GM19438 (cell line): ENCODE measurements at regions not wholly inside any gene's neighbourhood (a gene's known extent, or its start where the extent isn't known, plus 50 kb on each side); places are given as distances from the start of the nearest gene placed in this dataset.

Experiments used
- ATAC-seq: cut with Tn5 transposase; IDR thresholded peaks from one replicate; pipeline ENCODE4 v1.9.1; 2021; ENCODE audit warnings: low read depth; ENCODE audit not compliant: unreplicated experiment

DNA sequence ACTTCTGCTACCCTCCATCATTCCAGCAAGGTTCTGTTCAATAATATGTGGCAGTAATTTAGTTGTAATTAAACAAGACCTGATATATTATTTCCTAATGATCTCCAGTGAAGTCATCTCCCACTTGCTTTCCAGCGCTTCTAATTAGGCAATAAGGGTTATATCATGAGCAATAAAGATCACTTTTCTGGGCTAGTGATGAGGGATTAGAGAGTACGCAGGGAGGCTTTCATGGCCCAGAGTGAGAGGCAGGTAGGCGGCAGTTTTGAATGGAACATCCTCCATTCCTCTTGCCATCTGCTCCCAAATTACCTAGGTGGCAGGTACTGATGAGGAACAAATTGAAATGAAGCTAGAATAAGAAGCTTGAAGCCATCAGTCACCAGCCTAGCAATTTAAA, 358.1 kb upstream of the SYT4 start:
- ATAC-seq = no peak

DNA sequence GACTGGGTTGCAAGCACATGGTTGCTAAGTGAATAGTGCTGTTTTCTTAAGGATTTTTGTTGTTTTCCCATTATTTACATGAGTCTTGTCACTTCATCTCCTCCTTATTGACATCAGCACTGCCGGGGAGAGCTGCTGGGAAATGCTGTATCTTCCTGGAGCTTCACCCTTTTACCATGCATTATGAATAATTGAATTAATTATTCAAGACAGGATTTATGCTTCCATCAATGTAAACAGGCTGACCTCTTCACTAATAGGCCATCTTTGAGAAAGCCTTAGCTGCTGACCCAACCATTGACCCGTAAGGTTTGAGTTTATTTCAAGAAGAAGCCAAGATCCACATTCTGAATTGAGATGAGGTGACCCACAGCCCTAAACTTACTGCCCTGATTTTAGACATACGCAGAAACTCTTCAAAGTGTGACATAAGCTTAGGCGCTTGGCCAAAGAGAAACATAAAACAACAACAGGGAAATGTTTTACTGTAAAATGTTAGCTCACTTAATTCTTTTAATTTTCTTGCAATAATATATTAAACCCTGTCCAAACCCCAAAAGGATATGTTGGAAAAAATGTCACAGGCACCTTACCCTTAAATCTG, 365.5 kb upstream of the SYT4 start:
- ATAC-seq = no peak

DNA sequence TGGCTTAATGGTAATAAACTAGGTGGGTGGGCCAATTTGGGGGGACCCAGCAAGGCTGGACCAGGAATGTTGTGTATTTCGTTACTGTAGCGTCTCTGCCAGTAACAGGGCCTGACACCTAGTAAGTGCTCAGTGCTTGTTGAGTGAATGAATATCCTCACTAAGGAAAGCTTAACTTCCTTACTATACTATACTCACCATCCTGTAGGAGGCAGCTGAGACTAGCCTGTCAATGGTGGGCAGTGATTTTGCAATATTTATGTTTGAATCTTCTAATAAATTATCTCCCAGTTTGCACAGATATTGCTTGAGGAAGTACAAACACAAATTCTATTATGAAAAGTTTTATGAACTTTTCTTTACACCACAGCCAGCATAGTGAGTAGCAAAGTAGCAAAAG, 370.7 kb upstream of the SYT4 start:
- no peak for ATAC-seq

DNA sequence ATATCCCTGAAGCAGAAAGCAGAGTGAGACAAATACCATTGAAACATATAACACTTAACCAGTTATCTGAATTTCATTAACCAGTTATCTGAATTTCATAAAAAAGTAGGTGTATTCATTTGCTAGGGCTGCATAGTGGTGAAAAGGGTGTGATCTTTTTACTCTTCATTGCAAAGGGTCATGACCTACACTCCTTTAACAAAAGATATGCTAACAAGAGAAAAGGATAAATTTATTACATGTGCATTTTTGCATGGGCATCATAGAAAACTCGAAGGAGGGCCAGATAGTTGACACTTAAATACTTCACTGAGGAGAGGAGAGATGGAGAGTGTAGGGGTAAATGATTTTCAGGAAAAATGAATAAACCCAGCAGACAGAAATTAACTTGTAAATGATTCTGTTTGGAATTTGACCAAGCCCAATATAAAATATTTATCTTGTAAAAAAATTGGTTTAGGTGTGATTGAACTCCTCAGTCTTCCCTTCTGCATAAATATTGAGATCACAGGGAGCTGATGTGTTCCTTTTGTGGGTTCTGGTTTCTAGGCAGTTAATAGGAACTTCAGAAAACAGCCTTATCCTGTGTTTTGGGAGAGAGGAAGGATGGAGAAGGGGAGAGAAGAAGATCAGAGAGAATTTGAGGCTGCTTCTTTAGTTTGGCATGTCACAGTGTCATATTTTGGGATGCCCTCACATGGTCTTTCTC, 372.5 kb upstream of the SYT4 start:
- ATAC-seq = no peak

DNA sequence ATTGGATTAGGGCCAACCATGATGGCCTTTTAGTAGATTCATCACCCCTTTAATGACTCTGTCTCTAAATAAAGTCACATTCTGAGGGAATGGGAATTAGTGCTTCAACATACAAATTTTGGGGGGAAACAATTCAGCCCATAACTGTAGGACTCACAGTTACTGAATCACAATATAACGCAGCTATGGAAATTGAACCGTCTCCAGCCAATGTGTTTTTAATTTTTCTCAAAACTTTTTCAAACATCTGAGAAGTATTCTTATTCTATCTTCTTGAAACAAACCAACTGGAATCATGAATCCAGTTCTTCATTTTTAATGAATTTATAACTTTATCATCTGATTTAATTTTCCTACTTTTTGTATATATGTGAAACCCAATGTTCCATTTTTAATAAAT, 373.1 kb upstream of the SYT4 start:
- no peak for ATAC-seq

DNA sequence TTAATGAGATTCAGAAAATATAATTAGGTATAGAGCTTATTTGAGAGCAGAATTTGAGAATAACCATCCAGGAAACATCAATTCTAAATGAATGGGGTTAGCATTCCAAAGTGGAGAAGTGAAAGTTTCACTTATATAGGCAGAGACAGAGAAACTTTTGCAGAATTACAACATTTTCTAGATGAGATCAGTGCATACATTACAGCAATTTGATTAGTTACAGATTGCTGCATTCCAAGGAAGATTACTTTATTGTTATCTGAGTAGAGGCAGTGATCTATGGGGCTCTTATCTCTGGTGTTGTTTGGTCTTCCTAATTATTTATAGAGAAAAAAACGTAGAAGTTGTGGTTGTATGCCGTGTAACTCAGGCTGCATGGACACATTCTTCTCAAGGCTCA, 373.8 kb upstream of the SYT4 start:
- no peak for ATAC-seq

DNA sequence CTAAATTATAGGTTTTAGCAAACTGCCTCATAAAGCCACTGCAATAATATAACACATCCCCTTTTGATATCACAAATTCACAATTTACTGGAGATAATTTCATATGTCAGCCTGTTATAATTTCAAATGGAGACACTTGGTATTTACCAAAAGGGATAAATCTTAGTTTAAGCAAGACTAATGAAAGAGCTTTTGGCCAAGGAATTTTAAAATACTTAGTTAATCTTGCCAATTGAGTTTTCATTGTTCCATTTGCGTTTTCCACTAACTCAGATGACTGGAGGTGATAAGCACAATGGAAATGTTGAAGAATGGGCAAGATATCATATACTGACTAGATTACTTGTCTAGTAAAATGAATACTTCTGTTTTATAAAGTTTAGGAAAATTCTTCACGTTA, 379.3 kb upstream of the SYT4 start:
- no peak for ATAC-seq

DNA sequence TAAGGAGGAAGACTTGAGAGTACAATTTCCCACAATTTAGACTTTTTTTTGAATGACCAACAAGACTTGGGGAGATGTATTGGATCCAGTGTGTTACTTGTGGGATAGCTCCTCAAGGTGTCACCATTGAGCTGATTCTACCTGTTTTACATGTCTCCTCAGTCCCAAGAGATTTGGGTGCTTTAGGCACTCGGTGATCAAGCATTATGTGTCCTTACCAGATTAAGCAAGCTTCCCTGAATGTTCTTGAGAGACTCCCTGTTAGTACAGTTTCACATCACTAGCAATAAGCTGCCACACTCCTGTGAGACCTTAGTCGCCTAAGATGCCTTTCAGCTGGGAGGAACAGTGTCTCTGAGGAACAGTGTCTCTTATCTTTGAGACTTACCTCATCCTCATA, 384.3 kb upstream of the SYT4 start:
- no peak for ATAC-seq

DNA sequence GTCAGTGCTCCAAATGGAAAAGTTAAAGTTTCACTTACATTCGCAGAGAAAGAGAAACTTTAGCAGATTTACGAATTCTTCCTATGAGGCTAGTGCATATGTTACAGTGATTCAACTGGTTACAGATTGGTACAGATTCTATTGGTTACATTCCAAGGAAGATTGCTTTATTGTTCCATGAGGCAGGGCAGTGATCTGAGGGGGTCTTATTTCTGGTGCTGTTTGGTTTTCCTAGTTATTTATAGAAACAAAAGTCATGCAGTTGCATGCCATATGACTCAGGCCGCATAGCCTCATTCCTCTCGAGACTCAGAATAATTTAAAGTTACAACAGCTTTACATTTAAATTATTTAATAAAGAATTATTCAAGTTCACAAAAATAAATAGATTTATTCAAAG, 385.4 kb upstream of the SYT4 start:
- ATAC-seq = no peak

DNA sequence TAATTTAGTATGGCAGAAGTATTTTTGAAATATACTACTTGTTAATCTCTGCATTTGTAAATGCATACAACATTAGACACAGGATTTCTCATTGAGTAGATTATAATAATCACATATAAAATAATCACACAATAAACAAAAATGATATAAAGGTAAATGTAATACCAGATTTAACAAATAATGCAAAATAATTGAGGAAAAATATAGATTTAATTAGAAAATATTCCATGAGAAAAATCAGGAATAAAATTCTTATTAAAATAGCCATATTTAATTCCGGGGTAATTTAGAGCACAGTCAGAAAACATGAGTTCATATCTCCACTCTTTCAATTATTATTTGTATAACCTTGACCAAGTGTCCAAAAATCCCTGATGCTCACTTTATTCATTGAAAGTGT, 385.9 kb upstream of the SYT4 start:
- ATAC-seq = no peak

DNA sequence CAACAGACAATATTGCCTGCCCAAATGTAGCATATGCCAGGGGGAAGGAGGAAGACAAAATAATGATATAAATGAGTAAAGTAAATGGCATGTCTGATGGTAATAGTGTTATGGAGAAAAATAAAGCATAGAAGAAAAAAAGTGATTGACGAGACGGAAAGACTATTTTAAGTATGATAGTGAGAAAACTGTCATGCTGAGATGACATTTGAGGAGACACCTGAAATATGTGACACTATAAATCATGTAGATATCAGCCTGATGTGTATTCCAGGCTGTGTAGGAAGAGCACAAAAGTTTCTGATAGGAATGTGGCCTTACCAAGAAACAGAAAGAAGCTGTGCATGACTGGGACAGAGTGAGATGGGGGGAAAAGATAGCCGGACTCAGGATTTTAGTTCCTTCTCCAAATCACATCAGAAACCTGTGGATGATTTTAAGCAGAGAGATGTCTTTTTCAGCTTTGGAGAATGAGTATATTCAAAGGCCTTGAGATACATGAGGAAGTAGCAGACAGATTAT, 387.3 kb upstream of the SYT4 start:
- no peak for ATAC-seq

DNA sequence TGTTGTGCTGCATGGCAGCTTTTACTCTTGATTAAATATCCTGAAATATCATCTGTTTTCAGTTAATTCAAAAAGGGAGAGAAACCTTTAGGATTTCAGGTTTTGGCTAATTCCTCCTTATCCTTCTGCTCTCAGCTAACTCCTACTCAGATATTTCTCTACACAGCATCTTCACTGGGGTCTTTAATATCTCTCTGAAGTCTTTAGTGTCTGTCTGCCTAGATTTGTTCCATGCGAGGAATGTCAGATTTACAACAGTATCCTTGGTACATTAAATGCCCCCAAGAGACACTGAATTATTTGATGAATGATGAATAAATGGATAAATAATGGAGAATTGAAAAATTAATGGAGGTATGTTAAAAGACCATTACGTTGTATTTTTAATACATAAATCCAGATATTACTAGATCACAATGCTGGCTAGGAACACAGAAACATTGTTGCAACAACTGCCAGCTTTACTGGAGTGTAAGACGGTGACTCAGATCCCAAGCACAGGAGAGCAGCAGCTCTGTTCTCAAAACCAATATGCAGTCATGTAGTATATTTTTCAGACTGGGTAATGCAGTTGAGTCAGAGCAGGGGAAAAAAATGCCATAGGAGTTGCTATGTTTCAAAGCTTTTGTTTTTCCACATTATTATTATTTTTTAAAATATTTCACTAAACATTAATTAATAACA, 388.0 kb upstream of the SYT4 start:
- ATAC-seq = no peak

DNA sequence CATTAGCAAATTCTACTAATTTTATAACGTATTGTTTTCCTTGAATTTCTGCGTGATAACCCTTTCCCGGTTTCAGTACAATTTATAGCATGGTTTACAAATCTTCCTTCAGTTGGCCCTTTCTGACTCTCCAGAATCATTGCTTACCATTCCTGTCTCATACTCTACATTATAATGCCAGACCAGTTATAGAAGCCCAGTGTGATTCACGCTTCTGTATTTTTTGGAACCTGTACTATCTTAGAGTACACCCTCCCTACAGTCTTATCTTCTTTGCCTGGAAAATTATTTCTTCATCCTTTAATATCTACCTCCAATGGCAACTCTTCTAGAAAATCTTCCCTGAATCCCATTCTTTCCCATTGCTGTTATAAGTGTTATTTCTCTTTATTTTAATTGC, 391.6 kb upstream of the SYT4 start:
- ATAC-seq = no peak

DNA sequence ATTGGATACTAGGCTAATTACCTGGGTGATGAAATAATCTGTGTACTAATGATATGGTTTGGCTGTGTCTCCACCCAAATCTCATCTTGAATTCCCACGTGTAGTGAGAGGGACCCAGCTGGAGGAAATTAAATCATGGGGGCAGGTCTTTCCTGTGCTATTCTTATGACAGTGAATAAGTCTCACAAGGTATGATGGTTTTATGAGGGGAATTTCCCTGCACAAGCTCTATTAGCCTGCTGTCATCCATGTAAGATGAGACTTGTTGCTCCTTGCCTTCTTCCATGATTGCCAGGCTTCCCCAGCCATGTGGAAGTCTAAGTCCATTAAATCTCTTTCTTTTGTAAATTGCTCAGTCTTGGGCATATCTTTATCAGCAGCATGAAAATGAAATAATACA, 394.1 kb upstream of the SYT4 start:
- ATAC-seq = no peak

DNA sequence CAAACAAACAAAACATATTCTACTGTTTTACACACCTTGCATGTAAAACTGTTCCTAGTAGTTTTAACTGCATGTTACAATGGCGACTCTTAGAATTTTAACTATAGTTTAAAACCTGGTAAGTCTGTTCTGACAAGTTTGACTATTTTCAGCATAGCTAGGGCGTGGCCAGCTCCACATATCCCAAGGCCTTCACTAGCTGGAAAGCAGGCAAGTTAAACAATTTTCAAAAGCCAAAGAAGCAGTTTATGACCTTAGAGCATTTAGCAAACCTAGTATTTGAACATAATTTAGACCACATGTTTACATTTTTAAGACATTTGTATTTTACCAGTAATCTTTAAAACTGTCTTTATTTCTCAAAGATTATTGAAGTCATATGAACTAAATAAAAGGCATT, 402.8 kb upstream of the SYT4 start:
- ATAC-seq = no peak

DNA sequence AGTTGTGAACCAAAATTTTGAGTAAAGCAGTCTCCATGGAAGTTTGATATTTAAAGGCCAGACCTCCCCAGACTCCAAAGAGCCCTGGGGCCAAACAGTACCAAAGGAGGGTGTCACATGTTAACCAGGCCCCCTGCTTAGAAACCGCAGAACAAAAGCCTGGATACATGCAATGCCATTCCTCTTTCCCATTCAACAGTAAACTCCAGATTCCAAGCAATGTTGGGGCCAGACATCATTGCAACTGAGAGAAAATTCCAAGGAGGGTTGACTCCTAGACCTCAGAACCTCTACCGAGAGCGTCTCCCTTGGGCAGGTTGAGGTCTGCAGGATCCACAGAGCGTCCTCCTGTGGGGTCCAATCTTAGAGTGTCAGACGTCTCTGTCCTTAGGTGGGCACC, 404.4 kb upstream of the SYT4 start:
- no peak for ATAC-seq

DNA sequence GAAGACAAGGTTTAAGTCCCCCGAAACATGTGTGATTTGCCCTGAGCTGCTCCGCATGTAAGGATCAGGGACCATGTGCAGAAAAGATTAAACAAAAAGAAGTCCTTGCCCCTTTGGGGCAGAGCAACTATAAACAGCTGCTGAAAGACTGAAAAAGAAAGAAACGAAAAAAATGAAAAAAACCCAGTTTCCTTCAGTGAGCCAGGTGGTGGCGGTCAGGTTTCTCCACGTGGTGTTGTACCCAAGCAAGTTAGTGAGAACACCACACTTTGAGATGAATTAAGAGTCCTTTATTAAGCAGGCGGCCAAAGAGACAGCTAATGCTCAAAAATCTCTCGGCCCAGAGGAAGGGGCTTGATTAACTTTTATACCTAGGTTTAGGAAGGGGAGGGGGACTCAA, 404.9 kb upstream of the SYT4 start:
- ATAC-seq = no peak

DNA sequence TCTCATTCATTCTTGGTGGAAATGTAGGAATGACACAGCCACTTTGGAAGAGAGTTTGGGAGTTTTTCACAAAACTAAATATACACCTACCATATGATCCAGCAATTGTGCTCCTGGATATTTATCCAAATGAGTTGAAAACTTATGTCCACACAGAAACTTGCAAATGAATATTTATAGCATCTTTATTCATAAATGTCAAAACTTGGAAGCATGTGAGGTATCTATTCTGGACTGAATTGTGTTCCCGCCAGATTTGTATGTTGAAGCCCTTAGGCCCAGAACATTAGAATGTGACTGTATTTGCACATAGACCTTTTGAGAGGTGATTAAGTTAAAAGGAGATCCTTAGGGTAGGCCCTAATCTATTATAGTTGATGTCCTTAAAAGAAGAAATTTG, 409.4 kb upstream of the SYT4 start:
- no peak for ATAC-seq

DNA sequence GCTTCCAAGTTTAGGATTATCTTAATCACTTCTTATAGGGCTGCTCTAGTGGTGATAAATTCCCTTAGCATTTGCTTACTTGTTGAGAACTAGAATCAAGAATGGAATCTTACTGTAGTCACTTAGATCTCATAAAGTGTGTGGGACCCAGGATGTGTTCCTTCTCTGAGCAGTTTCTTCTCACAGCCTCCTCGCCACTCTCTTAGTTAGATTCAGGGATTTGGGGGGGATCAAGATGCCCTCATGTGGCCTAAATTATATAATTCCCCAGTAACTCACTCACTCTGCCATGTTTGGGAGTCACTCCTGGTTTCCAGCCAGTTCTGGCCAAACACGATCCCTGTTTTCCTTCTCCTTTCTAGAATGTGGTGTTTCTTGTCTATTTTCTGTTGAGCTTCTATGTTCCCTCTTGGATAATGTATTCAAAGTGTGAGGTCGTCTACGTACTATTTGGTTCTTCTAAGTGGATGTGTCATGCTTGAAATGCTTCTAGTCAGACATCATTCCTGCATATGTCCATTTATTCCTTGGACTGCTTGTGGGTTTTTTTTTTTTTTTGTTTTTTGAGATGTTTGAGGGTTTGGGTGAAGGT, 414.9 kb upstream of the SYT4 start:
- ATAC-seq = no peak

DNA sequence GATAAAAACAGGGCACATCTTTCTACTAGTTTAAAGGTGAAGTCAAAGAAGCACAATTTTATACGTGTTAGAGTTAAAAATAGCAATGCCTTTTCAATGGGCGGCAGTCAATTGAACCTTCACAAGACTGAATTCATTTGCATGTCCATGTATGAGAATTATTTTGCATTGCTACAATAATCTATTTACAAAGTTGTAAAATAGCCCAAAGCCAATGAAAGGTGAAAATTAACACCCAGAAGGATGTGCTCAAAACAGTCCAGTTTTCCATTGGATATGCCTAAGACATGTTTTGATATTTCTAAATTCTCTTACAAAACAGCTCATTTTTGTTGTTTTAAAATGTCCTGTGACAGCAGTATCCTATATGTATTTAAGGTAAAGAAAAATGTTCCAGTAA, 425.1 kb upstream of the SYT4 start:
- ATAC-seq = no peak

DNA sequence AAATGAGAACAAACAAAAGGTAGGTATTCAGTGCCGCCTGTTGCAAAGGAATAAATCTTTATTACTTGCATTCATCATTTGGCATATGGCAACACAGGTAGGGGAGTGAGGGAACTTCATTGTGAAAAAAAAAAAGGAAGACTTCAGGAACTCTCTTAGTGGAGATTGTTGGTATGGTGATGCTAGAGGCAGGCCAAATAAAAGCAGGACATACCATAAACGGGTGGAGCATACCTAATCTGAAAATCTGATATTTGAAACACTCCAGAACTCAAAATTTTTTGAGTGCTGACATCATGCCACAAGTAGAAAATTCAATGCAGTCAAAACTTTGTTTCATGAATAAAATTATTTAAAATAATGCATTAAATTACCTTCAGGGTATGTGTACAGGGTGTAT, 425.8 kb upstream of the SYT4 start:
- ATAC-seq = no peak

DNA sequence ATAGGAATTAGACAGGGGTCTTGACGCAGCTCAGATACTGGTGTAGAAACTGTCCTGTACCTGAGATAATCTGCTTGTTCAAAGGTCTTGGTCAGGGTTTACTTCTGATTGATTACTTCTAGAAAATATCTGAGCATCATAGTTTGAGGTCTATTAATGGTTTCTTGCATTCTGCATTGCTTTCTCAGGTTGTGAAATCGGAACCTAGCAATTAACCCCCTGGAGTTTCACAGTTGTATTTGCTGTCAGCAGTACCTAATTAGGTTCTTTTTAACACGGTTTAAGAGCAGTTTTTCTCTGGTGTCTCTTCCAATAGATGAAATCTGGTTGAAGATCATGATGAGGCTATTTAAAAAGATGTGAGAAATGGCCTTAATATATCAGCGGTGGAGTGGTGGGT, 428.6 kb upstream of the SYT4 start:
- no peak for ATAC-seq
